Left ventricle myocardium inferior (tissue), 1 donor: ENCODE measurements at regions not wholly inside any gene's neighbourhood (a gene's known extent, or its start where the extent isn't known, plus 50 kb on each side); places are given as distances from the start of the nearest gene placed in this dataset.
"Not testable (repeated sequence)": the region's sequence is repeated elsewhere in the genome, so short reads cannot be mapped to it uniquely, and the experiment has no call there.

Source experiments
- DNase-seq: peaks from one replicate; pipeline ENCODE4 v3.0.0-alpha.2; 2020
- H3K27ac ChIP-seq: fragments of 200-600 bp; replicated peaks from 2 replicates; pipeline ENCODE4 v1.8.0; 2021
- H3K27me3 ChIP-seq: fragments of 200-600 bp; 2 replicates; pipeline ENCODE4 v1.8.0; 2021; ENCODE audit warnings: low read depth
- H3K36me3 ChIP-seq: fragments of 200-600 bp; 2 replicates; pipeline ENCODE4 v1.8.0; 2021
- H3K4me1 ChIP-seq: fragments of 200-600 bp; 2 replicates; pipeline ENCODE4 v1.8.0; 2021
- H3K4me3 ChIP-seq: fragments of 200-600 bp; 2 replicates; pipeline ENCODE4 v1.8.0; 2021; ENCODE audit warnings: mild to moderate bottlenecking, moderate library complexity
- H3K9me3 ChIP-seq: fragments of 200-600 bp; replicated peaks from 2 replicates; pipeline ENCODE4 v1.8.0; 2021
- intact Hi-C: fragments of 100-400 bp; cut with micrococcal nuclease; formaldehyde crosslinking; loops from one replicate; pipeline ENCODE4 v1.11.0; 2022
- TF ChIP-seq, protein P1 (sequence below): fragments of 200-600 bp; IDR thresholded peaks from 2 replicates; pipeline ENCODE4 v1.8.0; 2021; ENCODE audit warnings: antibody characterized with exemption, mild to moderate bottlenecking, borderline replicate concordance
- donor health status: DM: no; HTN: yes; CAD: no; lungs with severe emphysema.

DNA sequence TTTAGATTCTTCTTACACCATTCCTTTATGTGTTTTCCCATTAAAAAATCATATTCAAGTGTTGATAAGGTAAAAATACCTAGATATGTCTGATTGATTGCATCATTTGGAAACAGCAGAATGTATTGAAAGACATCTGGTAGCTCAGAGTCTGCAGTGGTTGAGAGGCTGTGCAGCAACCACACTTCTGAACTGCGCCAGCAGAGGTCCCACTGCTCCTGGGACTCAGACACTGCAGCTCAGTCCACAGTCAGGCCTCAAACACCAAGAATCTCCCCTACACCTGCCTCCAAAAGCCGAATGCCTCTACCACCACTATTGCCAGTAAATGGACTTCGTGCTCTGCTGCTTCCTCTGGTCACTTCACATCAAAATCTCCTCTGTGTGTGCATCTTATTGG lies 176.9 kb upstream of the LMCD1 start:
- Histone ChIP-seq H3K27ac (no peak overlapping the region), H3K4me1 (peaks cover 5% of the 10 kb centered on the region), H3K27me3 (no peaks in the 10 kb centered on the region), H3K4me3 (no peak overlapping the region), H3K36me3 (no peaks in the 10 kb centered on the region), H3K9me3 (no peaks in the 10 kb centered on the region)
- intact Hi-C loops, result loop anchor here (5.0 kb wide), 1 partner anchor 93 kb away; no protein-coding TSS in a partner anchor
- TF ChIP-seq, protein P1, sequence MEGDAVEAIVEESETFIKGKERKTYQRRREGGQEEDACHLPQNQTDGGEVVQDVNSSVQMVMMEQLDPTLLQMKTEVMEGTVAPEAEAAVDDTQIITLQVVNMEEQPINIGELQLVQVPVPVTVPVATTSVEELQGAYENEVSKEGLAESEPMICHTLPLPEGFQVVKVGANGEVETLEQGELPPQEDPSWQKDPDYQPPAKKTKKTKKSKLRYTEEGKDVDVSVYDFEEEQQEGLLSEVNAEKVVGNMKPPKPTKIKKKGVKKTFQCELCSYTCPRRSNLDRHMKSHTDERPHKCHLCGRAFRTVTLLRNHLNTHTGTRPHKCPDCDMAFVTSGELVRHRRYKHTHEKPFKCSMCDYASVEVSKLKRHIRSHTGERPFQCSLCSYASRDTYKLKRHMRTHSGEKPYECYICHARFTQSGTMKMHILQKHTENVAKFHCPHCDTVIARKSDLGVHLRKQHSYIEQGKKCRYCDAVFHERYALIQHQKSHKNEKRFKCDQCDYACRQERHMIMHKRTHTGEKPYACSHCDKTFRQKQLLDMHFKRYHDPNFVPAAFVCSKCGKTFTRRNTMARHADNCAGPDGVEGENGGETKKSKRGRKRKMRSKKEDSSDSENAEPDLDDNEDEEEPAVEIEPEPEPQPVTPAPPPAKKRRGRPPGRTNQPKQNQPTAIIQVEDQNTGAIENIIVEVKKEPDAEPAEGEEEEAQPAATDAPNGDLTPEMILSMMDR, result peak; percentile 61
- DNase-seq, result peak; percentile 23

DNA sequence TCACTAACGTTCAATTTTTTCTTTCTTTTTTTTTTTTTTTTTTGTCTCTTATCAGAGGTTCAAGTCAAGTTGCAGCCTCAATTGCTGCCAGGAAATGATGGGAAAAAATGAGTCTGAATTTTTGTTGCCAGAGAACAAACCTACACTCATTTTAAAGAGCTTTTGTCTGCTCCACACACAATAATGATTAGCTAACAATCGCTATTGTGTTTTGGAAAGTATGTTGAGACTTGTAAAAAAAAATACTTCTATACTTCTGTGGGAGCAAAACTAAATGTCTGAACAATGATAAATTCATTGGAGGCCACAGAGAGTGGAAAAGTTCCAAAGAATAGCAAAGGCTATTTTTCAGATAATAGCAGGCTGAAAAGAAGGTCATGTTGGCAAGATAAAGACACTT lies 176.3 kb upstream of the LMCD1 start:
- H3K4me3 ChIP-seq, result no peak overlapping the region
- H3K27me3 ChIP-seq, result no peaks in the 10 kb centered on the region
- intact Hi-C loops, result no loop called here
- DNase-seq, result no peak
- H3K36me3 ChIP-seq, result no peaks in the 10 kb centered on the region
- no peak overlapping the region for H3K27ac ChIP-seq
- TF ChIP-seq, protein P1, result no peak
- H3K4me1 ChIP-seq, result peaks cover 9% of the 10 kb centered on the region
- H3K9me3 ChIP-seq, result no peaks in the 10 kb centered on the region

DNA sequence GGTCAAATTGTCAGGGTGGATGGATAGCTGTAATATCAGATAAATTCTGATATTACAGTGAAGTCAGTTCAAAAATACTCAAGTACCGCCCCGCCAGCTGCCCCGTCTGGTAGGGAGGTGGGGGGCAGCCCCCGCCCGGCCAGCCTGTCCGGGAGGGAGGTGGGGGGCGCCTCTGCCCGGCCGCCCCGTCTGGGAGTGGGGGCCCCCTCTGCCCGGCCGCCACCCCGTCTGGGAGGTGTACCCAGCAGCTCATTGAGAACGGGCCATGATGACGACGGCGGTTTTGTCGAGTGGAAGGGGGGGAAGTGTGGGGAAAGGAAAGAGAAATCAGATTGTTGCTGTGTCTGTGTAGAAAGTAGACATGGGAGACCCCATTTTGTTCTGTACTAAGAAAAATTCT lies 175.8 kb upstream of the LMCD1 start:
- H3K27me3 ChIP-seq, H3K27ac ChIP-seq, H3K36me3 ChIP-seq, H3K9me3 ChIP-seq, DNase-seq, intact Hi-C loops, H3K4me1 ChIP-seq, H3K4me3 ChIP-seq: not testable (repeated sequence)

DNA sequence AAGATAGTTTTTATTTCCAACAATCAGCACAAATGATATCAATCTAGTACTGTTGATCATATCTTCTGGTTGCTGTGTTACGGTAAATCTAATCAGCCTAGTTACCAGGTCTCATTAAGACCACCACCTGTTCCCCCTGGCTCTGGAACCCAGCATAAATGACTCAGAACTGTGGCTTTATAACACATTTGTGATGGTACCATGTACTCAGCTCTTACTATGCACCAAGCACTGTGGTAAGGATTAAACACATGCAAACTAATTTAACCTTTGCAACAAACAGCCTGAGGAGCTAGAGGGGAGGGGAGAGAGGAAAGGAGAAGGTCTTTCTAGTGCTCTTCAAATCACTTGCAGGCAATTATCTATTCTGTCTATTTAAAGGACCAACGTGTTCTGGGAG lies 173.9 kb upstream of the LMCD1 start:
- Histone ChIP-seq H3K27me3 (no peaks in the 10 kb centered on the region), H3K36me3 (no peaks in the 10 kb centered on the region), H3K9me3 (no peaks in the 10 kb centered on the region), H3K4me3 (no peak overlapping the region), H3K4me1 (peaks cover 9% of the 10 kb centered on the region), H3K27ac (no peak overlapping the region)
- intact Hi-C loops, result no loop called here
- TF ChIP-seq, protein P1, result no peak
- DNase-seq, result no peak

DNA sequence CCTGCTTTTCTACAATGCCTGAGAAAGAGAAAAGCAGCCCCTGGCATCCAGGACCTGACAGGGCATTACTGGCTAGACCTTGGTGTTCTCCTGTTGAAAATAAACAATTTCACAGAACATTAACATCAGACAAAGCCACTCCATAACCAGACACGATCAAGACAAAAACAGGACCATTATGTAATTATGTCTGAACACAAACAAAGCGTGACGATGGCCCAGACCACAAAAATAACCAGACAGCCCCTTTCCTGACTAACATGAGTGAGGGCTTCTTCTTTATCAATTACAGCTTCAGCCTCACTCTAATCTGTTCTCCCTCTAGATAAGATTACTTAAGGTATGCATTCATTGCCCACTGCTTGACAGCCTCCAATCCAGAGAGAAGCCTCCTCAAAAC lies 172.7 kb upstream of the LMCD1 start:
- Histone ChIP-seq H3K9me3 (no peaks in the 10 kb centered on the region), H3K27ac (no peak overlapping the region), H3K27me3 (no peaks in the 10 kb centered on the region), H3K36me3 (no peaks in the 10 kb centered on the region), H3K4me3 (no peak overlapping the region), H3K4me1 (peaks cover 9% of the 10 kb centered on the region)
- no peak for DNase-seq
- TF ChIP-seq, protein P1, result no peak
- intact Hi-C loops, result no loop called here

DNA sequence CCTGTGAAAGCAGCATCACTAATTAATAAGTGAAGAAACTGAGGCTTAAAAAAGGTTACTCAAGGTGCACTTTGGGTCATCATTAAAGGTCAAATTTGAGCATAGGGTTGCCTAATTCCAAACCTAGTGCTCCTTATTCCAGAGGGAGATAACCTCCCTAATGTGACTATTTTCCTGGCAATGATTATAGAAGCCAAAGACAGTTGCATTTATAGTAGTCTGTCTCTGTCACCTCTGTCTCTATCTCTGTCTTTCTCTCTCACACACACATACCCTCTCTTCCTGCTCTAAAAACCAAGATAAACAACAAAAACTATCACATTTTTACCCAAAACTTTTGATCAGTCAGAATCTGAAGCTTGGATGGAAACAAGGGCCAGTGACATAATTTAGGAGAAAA lies 172.0 kb upstream of the LMCD1 start:
- TF ChIP-seq, protein P1, result no peak
- intact Hi-C loops, result no loop called here
- H3K4me3 ChIP-seq, result no peak overlapping the region
- H3K9me3 ChIP-seq, result no peaks in the 10 kb centered on the region
- peaks cover 9% of the 10 kb centered on the region for H3K4me1 ChIP-seq
- no peak for DNase-seq
- no peaks in the 10 kb centered on the region for H3K27me3 ChIP-seq
- no peaks in the 10 kb centered on the region for H3K36me3 ChIP-seq
- H3K27ac ChIP-seq, result no peak overlapping the region
